OCI-LY7 (cell line): ENCODE measurements at regions not wholly inside any gene's neighbourhood (a gene's known extent, or its start where the extent isn't known, plus 50 kb on each side); places are given as distances from the start of the nearest gene placed in this dataset.

Source experiments
- BruUV-seq: library from RNA; stranded (reverse); fragments of 400-500 nt; replicated peaks from 2 replicates; lab custom pipeline; 2021; lab: Mats Ljungman, UMichigan
- CTCF ChIA-PET: fragments of 300-600 bp; sonication (Branson Sonifier 250); formaldehyde crosslinking; loops from one replicate; lab custom pipeline; 2022; ENCODE audit warnings: antibody characterized with exemption; ENCODE audit not compliant: unreplicated experiment; lab: Charles Lee
- POLR2A ChIA-PET: fragments of 300-600 bp; sonication (Branson Sonifier 250); formaldehyde crosslinking; loops from one replicate; lab custom pipeline; 2022; ENCODE audit warnings: antibody characterized with exemption; lab: Charles Lee
- DNase-seq: peaks from one replicate; pipeline ENCODE4 v3.0.0-alpha.2; 2015; ENCODE audit warnings: low spot score
- H2AFZ ChIP-seq: fragments of 200-600 bp; sonication (generic), shearing (Covaris generic); 2 replicates; pipeline ENCODE4 v1.6.1; 2014; ENCODE audit warnings: mild to moderate bottlenecking, antibody characterized with exemption, low read length, moderate library complexity
- H3K27ac ChIP-seq: fragments of 200-600 bp; sonication (generic); 2 replicates; pipeline ENCODE4 v1.5.1; 2014; ENCODE audit warnings: mixed run types, low read depth, mild to moderate bottlenecking, moderate library complexity, low read length, inconsistent platforms; ENCODE audit not compliant: poor library complexity, severe bottlenecking
- H3K36me3 ChIP-seq: fragments of 200-600 bp; sonication (generic); 2 replicates; pipeline ENCODE4 v1.6.1; 2014; ENCODE audit warnings: mild to moderate bottlenecking, antibody characterized with exemption, low read length, moderate library complexity, mixed read lengths; ENCODE audit not compliant: insufficient read depth
- H3K4me1 ChIP-seq: fragments of 200-600 bp; sonication (generic); 2 replicates; pipeline ENCODE4 v1.5.1; 2014; ENCODE audit warnings: mild to moderate bottlenecking, low read length; ENCODE audit not compliant: insufficient read depth, poor library complexity, severe bottlenecking
- H3K4me2 ChIP-seq: fragments of 200-600 bp; sonication (generic); 2 replicates; pipeline ENCODE4 v1.6.1; 2014; ENCODE audit warnings: mild to moderate bottlenecking, low read length
- H3K4me3 ChIP-seq: fragments of 200-600 bp; sonication (generic); 2 replicates; pipeline ENCODE4 v1.5.1; 2014; ENCODE audit warnings: mild to moderate bottlenecking, low read depth, low read length; ENCODE audit not compliant: poor library complexity, severe bottlenecking
- H3K79me2 ChIP-seq: fragments of 200-600 bp; sonication (generic); 2 replicates; pipeline ENCODE4 v1.6.1; 2016; ENCODE audit warnings: low read depth, mild to moderate bottlenecking, low read length, moderate library complexity, mixed read lengths; ENCODE audit not compliant: insufficient read depth
- H3K9me2 ChIP-seq: fragments of 200-600 bp; sonication (generic); 2 replicates; pipeline ENCODE4 v1.6.1; 2016; ENCODE audit warnings: mild to moderate bottlenecking, low read length, mixed read lengths; ENCODE audit not compliant: insufficient read depth
- H3K9me3 ChIP-seq: fragments of 200-600 bp; sonication (generic); 2 replicates; pipeline ENCODE4 v1.6.1; 2014; ENCODE audit warnings: mild to moderate bottlenecking, mixed run types, low read length, mixed read lengths
- H4K20me1 ChIP-seq: fragments of 200-600 bp; sonication (generic); 2 replicates; pipeline ENCODE4 v1.6.1; 2014; ENCODE audit warnings: mild to moderate bottlenecking, antibody characterized with exemption, low read length, moderate library complexity, mixed read lengths; ENCODE audit not compliant: insufficient read depth
- EZH2phosphoT487 ChIP-seq: fragments of 200-600 bp; sonication (generic); IDR thresholded peaks from 2 replicates; pipeline ENCODE4 v1.6.1; 2018; ENCODE audit warnings: low read depth, borderline replicate concordance, mild to moderate bottlenecking, mixed run types, antibody characterized with exemption, low read length, moderate library complexity, mixed read lengths
- intact Hi-C: fragments of 100-400 bp; cut with micrococcal nuclease; formaldehyde crosslinking; loops from one replicate; pipeline ENCODE4 v1.10.0; 2022; ENCODE audit not compliant: unreplicated experiment
- TF ChIP-seq, protein P1 (sequence below): fragments of 200-600 bp; sonication (generic); conservative IDR thresholded peaks from 2 replicates; pipeline ENCODE4 v1.5.1; 2014; ENCODE audit warnings: mild to moderate bottlenecking, antibody characterized with exemption, low read length, moderate library complexity, mixed read lengths

DNA sequence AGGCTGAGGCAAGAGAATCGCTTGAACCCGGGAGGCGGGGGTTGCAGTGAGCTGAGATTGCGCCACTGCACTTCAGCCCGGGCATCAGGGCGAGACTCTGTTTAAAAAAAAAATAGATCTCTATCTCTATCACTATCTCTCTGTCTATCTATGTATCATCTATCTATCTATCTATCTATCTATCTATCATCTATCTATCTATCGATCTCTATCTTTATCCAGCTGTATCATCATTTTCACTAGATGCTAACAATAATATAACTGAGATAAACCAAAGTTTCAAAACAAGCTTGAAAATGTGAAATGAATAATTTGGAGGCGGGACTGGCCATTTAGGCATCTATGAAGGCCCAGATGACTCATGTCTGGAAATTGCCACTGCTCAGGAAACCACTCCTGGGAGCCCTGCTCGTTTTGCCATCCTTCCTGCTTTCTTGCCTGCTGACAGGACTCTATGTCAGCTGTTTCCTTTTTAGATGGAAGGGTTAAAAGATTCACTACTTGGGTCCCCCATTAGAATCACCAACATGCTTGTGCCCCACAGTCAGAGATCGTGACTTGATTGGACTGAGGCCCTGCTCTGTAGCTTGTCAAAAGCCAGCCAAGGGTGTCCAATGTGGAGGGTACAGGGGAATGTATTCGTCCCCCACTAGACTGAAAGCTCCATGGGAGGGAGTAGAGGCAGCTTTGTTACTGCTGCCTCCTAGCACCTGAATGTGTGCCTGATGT, 61.7 kb downstream of the UTRN start:
- Histone ChIP-seq H3K79me2 (no peaks in the 10 kb centered on the region; the same call in 1 of the 2 replicates), H3K9me2 (no peaks in the 10 kb centered on the region), H3K36me3 (no peaks in the 10 kb centered on the region), H3K27ac (no peak overlapping the region), H3K4me1 (peaks cover 52% of the 10 kb centered on the region), H3K4me3 (no peak overlapping the region), H3K4me2 (no peak overlapping the region), H2AFZ (no peak overlapping the region), H4K20me1 (peaks cover 20% of the 10 kb centered on the region; the same call in 1 of the 2 replicates), H3K9me3 (no peaks in the 10 kb centered on the region)
- ChIA-PET CTCF (no interaction called here), POLR2A (no interaction called here)
- no peak for DNase-seq
- no TSS peak for BruUV-seq
- intact Hi-C loops: loop anchor here (10.0 kb wide), 1 partner anchor 892 kb away; the partner anchor contains the start of genes ADAT2 and PEX3
- TF ChIP-seq EZH2phosphoT487: no peak
- TF ChIP-seq, protein P1, sequence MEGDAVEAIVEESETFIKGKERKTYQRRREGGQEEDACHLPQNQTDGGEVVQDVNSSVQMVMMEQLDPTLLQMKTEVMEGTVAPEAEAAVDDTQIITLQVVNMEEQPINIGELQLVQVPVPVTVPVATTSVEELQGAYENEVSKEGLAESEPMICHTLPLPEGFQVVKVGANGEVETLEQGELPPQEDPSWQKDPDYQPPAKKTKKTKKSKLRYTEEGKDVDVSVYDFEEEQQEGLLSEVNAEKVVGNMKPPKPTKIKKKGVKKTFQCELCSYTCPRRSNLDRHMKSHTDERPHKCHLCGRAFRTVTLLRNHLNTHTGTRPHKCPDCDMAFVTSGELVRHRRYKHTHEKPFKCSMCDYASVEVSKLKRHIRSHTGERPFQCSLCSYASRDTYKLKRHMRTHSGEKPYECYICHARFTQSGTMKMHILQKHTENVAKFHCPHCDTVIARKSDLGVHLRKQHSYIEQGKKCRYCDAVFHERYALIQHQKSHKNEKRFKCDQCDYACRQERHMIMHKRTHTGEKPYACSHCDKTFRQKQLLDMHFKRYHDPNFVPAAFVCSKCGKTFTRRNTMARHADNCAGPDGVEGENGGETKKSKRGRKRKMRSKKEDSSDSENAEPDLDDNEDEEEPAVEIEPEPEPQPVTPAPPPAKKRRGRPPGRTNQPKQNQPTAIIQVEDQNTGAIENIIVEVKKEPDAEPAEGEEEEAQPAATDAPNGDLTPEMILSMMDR: no peak

DNA sequence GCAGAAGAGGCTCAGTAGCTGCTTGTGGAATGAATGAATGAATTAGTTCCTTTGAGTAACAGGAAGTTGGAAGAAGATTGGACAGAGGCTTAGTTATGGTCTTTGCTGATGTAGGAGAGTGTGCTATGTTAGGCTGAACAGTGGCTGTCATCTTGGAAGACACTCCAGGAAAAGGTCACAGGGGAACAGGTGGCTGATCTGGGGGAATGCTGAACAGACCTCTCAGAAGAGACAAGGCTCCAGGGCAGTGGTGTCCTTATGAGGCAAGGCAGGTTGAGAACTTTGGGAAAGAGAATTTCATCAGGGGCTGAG, 62.3 kb downstream of the UTRN start:
- H3K9me3 ChIP-seq: no peaks in the 10 kb centered on the region
- H2AFZ ChIP-seq: no peak overlapping the region
- no peak overlapping the region for H3K4me3 ChIP-seq
- intact Hi-C loops: loop anchor here (10.0 kb wide), 1 partner anchor 893 kb away; the partner anchor contains the start of genes ADAT2 and PEX3
- ChIA-PET POLR2A (interaction anchor here (0.7 kb wide), 1 partner anchor 12 kb away, joined by 5 read pairs; no protein-coding TSS in a partner anchor), CTCF (no interaction called here)
- no peak overlapping the region for H3K27ac ChIP-seq
- H3K4me2 ChIP-seq: no peak overlapping the region
- TF ChIP-seq, protein P1: no peak
- TF ChIP-seq EZH2phosphoT487: no peak
- no peaks in the 10 kb centered on the region for H3K36me3 ChIP-seq
- H3K9me2 ChIP-seq: no peaks in the 10 kb centered on the region
- no peaks in the 10 kb centered on the region; the same call in 1 of the 2 replicates for H3K79me2 ChIP-seq
- peaks cover 52% of the 10 kb centered on the region for H3K4me1 ChIP-seq
- H4K20me1 ChIP-seq: peaks cover 20% of the 10 kb centered on the region; the same call in 1 of the 2 replicates
- DNase-seq: no peak
- BruUV-seq: no TSS peak

DNA sequence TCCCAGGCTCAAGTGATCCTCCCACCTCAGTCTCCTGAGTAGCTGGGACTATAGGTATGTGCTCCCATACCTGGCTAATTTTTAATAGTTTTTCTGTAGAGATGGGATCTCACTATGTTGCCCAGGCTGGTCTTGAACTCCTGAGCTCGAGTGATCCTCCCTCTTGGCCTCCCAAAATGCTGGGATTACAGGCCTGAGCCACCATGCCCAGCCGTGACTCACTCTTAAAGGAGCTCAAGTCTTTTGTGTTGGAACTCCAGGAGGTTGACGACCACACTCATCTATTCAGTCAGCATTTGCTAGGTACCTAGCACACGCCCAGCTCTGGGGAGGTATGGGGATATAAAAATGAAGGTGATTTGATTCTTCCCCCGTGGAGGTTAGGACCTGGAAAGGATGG, 62.8 kb downstream of the UTRN start:
- Histone ChIP-seq H3K4me2 (no peak overlapping the region), H3K79me2 (no peaks in the 10 kb centered on the region; the same call in 1 of the 2 replicates), H3K4me1 (peaks cover 53% of the 10 kb centered on the region), H3K9me2 (no peaks in the 10 kb centered on the region), H4K20me1 (peaks cover 20% of the 10 kb centered on the region; the same call in 1 of the 2 replicates), H3K9me3 (no peaks in the 10 kb centered on the region), H3K36me3 (no peaks in the 10 kb centered on the region), H3K4me3 (no peak overlapping the region), H2AFZ (no peak overlapping the region), H3K27ac (no peak overlapping the region)
- ChIA-PET CTCF (no interaction called here), POLR2A (interaction anchor here (0.7 kb wide), 2 partner anchors 12 to 200 kb away, joined by 3 to 5 read pairs; no protein-coding TSS in a partner anchor)
- intact Hi-C loops: loop anchor here (10.0 kb wide), 1 partner anchor 893 kb away; the partner anchor contains the start of genes ADAT2 and PEX3
- TF ChIP-seq, protein P1: no peak
- no peak for TF ChIP-seq EZH2phosphoT487
- no TSS peak for BruUV-seq
- DNase-seq: no peak
